Left ventricle myocardium inferior (tissue), 1 donor: ENCODE measurements at regions not wholly inside any gene's neighbourhood (a gene's known extent, or its start where the extent isn't known, plus 50 kb on each side); places are given as distances from the start of the nearest gene placed in this dataset.

Experiments used
- DNase-seq: peaks from one replicate; pipeline ENCODE4 v3.0.0-alpha.2; 2020
- H3K27ac ChIP-seq: fragments of 200-600 bp; replicated peaks from 2 replicates; pipeline ENCODE4 v1.8.0; 2021
- H3K27me3 ChIP-seq: fragments of 200-600 bp; 2 replicates; pipeline ENCODE4 v1.8.0; 2021; ENCODE audit warnings: low read depth
- H3K36me3 ChIP-seq: fragments of 200-600 bp; 2 replicates; pipeline ENCODE4 v1.8.0; 2021
- H3K4me1 ChIP-seq: fragments of 200-600 bp; 2 replicates; pipeline ENCODE4 v1.8.0; 2021
- H3K4me3 ChIP-seq: fragments of 200-600 bp; 2 replicates; pipeline ENCODE4 v1.8.0; 2021; ENCODE audit warnings: mild to moderate bottlenecking, moderate library complexity
- H3K9me3 ChIP-seq: fragments of 200-600 bp; replicated peaks from 2 replicates; pipeline ENCODE4 v1.8.0; 2021
- intact Hi-C: fragments of 100-400 bp; cut with micrococcal nuclease; formaldehyde crosslinking; loops from one replicate; pipeline ENCODE4 v1.11.0; 2022
- TF ChIP-seq, protein P1 (sequence below): fragments of 200-600 bp; IDR thresholded peaks from 2 replicates; pipeline ENCODE4 v1.8.0; 2021; ENCODE audit warnings: antibody characterized with exemption, mild to moderate bottlenecking, borderline replicate concordance
- donor health status: DM: no; HTN: yes; CAD: no; lungs with severe emphysema.

DNA sequence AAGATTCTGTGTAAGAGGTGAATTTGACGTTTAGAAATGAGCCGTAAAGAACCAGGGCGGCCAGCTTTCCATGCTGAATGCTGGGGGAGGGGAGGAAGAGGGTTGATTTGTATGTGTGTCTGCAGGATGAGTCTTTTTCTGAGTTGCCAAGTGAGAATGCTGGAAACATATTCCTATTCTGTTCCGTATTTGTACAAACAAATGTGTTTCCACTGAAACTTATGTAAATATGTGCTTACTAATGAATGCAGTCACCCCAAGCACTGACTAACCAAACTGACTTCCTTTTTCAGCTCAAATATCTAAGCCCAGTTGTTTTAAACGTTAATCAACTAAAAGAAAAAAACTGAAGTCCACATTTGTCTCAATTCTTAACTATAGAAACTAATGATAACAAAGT, 74.9 kb upstream of the APCDD1 start:
- H3K36me3 ChIP-seq, result no peaks in the 10 kb centered on the region
- H3K27me3 ChIP-seq, result no peaks in the 10 kb centered on the region
- DNase-seq, result no peak
- TF ChIP-seq, protein P1, sequence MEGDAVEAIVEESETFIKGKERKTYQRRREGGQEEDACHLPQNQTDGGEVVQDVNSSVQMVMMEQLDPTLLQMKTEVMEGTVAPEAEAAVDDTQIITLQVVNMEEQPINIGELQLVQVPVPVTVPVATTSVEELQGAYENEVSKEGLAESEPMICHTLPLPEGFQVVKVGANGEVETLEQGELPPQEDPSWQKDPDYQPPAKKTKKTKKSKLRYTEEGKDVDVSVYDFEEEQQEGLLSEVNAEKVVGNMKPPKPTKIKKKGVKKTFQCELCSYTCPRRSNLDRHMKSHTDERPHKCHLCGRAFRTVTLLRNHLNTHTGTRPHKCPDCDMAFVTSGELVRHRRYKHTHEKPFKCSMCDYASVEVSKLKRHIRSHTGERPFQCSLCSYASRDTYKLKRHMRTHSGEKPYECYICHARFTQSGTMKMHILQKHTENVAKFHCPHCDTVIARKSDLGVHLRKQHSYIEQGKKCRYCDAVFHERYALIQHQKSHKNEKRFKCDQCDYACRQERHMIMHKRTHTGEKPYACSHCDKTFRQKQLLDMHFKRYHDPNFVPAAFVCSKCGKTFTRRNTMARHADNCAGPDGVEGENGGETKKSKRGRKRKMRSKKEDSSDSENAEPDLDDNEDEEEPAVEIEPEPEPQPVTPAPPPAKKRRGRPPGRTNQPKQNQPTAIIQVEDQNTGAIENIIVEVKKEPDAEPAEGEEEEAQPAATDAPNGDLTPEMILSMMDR, result no peak
- no peaks in the 10 kb centered on the region for H3K9me3 ChIP-seq
- H3K4me1 ChIP-seq, result peaks cover 6% of the 10 kb centered on the region
- no peak overlapping the region for H3K4me3 ChIP-seq
- intact Hi-C loops, result no loop called here
- H3K27ac ChIP-seq, result no peak overlapping the region

DNA sequence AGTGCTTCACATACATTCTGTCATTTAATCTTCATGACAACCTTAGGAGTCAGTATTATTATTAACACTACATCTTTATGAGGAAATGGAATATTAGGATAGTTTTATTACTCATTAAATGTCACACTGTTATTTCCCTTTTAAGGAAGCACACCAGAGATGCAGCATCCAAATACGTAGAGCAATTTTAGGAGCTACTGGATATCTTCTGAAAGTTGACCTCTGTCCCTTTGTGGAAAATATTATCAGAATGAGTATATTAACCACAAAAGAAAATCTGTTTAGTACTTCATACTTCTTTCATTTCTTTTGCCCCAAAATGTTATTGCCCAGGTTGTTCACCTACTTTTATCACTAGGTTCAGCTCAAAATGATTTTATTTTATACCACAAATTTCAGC, 72.9 kb upstream of the APCDD1 start:
- TF ChIP-seq, protein P1, result no peak
- Histone ChIP-seq H3K4me1 (peaks cover 6% of the 10 kb centered on the region), H3K27me3 (no peaks in the 10 kb centered on the region), H3K36me3 (no peaks in the 10 kb centered on the region), H3K27ac (no peak overlapping the region), H3K4me3 (no peak overlapping the region), H3K9me3 (no peaks in the 10 kb centered on the region)
- intact Hi-C loops, result no loop called here
- DNase-seq, result no peak

DNA sequence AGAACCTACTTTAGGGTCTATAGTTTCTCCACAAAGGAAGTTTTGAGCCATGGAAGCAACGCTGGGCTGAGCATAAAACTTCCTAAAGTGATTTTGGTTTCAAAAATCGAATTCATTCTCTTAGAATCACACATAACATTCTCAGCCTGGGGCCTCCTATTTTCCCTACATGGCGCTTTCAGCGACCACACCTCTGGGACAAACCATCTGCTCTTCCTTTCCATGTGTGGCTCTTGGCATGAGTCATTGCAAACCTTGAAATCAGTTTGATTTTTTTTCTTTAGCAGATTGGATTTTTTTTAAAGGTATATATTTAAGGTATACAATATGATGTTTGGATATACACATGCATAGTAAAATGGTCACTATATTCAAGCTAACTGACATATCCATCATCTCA, 72.5 kb upstream of the APCDD1 start:
- Histone ChIP-seq H3K4me3 (no peak overlapping the region), H3K36me3 (no peaks in the 10 kb centered on the region), H3K27ac (no peak overlapping the region), H3K4me1 (peaks cover 6% of the 10 kb centered on the region), H3K9me3 (no peaks in the 10 kb centered on the region), H3K27me3 (no peaks in the 10 kb centered on the region)
- intact Hi-C loops, result no loop called here
- TF ChIP-seq, protein P1, result no peak
- DNase-seq, result no peak

DNA sequence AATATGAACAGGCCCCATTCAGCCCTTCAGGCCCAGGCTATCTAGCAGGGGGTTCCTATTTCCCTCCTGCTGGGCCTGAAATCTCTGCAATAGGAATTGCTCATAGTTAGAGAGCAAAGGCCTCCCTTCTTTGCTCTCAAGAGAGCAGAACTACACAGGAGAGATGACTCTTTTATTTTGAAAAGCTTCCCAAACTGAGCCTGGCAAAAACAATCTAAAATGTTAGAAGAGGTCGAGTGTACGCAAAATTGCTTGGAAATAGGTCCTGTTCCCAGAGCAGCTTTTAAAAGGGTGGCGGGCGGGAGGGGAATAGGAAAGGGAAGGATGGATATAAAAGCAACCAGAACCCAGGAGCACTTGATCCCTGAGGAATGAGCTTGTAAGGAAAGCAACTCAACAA, 68.4 kb upstream of the APCDD1 start:
- H3K4me3 ChIP-seq, result no peak overlapping the region

DNA sequence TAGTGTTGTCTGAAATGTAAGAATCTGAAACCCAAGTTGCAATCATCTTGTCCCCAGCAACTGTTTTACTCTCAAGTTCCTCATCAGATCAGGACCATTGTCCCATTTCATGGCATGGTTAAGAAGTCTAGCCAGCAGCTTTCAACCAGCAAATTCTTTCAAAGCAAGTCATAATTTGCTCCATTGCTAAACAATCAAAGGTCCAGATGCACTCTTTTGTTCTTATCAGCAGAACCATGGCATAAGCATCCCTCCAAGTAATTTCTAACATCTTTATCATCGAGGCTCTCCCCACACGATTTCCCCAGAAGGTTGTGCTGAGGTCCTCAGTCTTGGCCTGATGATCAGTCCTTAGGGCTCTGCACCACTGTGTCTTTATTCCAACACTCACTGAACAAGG, 67.5 kb upstream of the APCDD1 start:
- H3K36me3 ChIP-seq, result no peaks in the 10 kb centered on the region
- no peak for DNase-seq
- TF ChIP-seq, protein P1, result no peak
- no peak overlapping the region for H3K27ac ChIP-seq
- no peaks in the 10 kb centered on the region for H3K4me1 ChIP-seq
- H3K9me3 ChIP-seq, result no peaks in the 10 kb centered on the region
- no peak overlapping the region for H3K4me3 ChIP-seq
- no peaks in the 10 kb centered on the region for H3K27me3 ChIP-seq
- intact Hi-C loops, result no loop called here

More for the DNA sequence above, 68.4 kb upstream of the APCDD1 start:
- TF ChIP-seq, protein P1, result no peak
- Histone ChIP-seq H3K9me3 (no peaks in the 10 kb centered on the region), H3K4me1 (no peaks in the 10 kb centered on the region), H3K36me3 (no peaks in the 10 kb centered on the region), H3K27me3 (no peaks in the 10 kb centered on the region), H3K27ac (no peak overlapping the region)
- intact Hi-C loops, result no loop called here
- no peak for DNase-seq

GRCh38 chr18:10387399-10387798, 67.0 kb upstream of the APCDD1 start:
- no peaks in the 10 kb centered on the region for H3K27me3 ChIP-seq
- intact Hi-C loops, result no loop called here

More at GRCh38 chr18:10387399-10387798, 67.0 kb upstream of the APCDD1 start:
- Histone ChIP-seq H3K9me3 (no peaks in the 10 kb centered on the region), H3K4me3 (no peak overlapping the region), H3K4me1 (no peaks in the 10 kb centered on the region), H3K36me3 (no peaks in the 10 kb centered on the region), H3K27ac (no peak overlapping the region)
- TF ChIP-seq, protein P1, result no peak
- DNase-seq, result no peak
